Peyer's patch (tissue), 4 donors: ENCODE measurements at regions not wholly inside any gene's neighbourhood (a gene's known extent, or its start where the extent isn't known, plus 50 kb on each side); places are given as distances from the start of the nearest gene placed in this dataset.

ENCODE experiments used
- POLR2A ChIP-seq, 2 donors: fragments of 450-650 bp; IDR thresholded peaks; one replicate each; pipeline ENCODE4 v1.5.1; 2017; ENCODE audit warnings: antibody characterized with exemption in 2 of 2, mild to moderate bottlenecking in 2 of 2, moderate library complexity in 2 of 2
- TF ChIP-seq, protein P1 (sequence below), 6 experiments: fragments of 450-650 bp in 4 of 6; fragments of 200-600 bp in 2 of 6; sonication (generic) in 1 of 6; IDR thresholded peaks; one replicate each; pipeline ENCODE4 v1.5.1; 2017 to 2019; ENCODE audit warnings: antibody characterized with exemption in 6 of 6, mild to moderate bottlenecking in 3 of 6, moderate library complexity in 1 of 6

DNA sequence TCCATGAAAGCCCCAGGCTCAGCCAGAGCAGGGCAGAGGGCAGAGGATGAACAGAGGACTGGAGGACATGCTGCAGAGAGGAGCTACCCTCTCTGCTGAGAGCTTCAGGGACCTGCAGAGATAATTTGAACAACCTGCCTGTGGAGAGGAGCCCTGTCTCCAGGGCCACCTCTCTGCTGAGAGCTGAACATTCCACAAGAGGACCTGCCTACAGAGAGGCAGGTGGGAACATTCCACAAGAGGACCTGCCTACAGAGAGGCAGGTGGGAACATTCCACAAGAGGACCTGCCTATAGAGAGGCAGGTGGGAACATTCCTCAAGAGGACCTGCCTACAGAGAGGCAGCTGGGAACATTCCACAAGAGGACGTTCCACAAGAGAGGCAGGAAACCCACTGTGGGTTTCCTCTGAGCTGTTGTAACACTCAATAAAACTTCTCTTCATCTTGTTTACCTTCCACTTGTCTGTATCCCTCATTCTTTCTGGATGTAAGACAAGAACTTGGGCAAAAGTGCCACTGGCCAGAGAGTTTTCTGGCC, 551.9 kb upstream of the CA10 start:
- TF ChIP-seq, protein P1, sequence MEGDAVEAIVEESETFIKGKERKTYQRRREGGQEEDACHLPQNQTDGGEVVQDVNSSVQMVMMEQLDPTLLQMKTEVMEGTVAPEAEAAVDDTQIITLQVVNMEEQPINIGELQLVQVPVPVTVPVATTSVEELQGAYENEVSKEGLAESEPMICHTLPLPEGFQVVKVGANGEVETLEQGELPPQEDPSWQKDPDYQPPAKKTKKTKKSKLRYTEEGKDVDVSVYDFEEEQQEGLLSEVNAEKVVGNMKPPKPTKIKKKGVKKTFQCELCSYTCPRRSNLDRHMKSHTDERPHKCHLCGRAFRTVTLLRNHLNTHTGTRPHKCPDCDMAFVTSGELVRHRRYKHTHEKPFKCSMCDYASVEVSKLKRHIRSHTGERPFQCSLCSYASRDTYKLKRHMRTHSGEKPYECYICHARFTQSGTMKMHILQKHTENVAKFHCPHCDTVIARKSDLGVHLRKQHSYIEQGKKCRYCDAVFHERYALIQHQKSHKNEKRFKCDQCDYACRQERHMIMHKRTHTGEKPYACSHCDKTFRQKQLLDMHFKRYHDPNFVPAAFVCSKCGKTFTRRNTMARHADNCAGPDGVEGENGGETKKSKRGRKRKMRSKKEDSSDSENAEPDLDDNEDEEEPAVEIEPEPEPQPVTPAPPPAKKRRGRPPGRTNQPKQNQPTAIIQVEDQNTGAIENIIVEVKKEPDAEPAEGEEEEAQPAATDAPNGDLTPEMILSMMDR (IDR thresholded peaks at IDR 0.05) = no peak
- TF ChIP-seq POLR2A (IDR thresholded peaks at IDR 0.05) = no peak
